K562 (cell line): ENCODE measurements at regions not wholly inside any gene's neighbourhood (a gene's known extent, or its start where the extent isn't known, plus 50 kb on each side); places are given as distances from the start of the nearest gene placed in this dataset.

Experiments
- BRCA1 ChIP-seq, 2 experiments: fragments of 450-650 bp in 1 of 2; sonication (generic) in 1 of 2; formaldehyde crosslinking in 1 of 2; IDR thresholded peaks; 2 replicates each; pipeline versions ENCODE4 v1.5.0 to v1.6.1; 2017 to 2020; ENCODE audit warnings: mild to moderate bottlenecking in 1 of 2, missing genetic modification reagents in 1 of 2
- CBX2 ChIP-seq: fragments of 200-600 bp; sonication (generic); IDR thresholded peaks from one replicate; pipeline ENCODE4 v1.6.1; 2012; ENCODE audit warnings: mild to moderate bottlenecking, low read length, inconsistent platforms; ENCODE audit not compliant: insufficient read depth, poor library complexity, severe bottlenecking
- FOXA1 ChIP-seq: fragments of 450-650 bp; IDR thresholded peaks from 2 replicates; pipeline ENCODE4 v1.6.1; 2016; ENCODE audit warnings: mild to moderate bottlenecking, borderline replicate concordance
- GTF2E2 ChIP-seq: fragments of 200-800 bp; sonication (Bioruptor generic); IDR thresholded peaks from 2 replicates; pipeline ENCODE4 v1.6.1; 2016; ENCODE audit warnings: missing genetic modification characterization, missing compliant biosample characterization
- IRF1 ChIP-seq: sonication (generic); formaldehyde crosslinking; IDR thresholded peaks from 2 replicates; pipeline ENCODE4 v1.8.0; 2022; ENCODE audit warnings: missing genetic modification reagents, mild to moderate bottlenecking, borderline replicate concordance
- JUN ChIP-seq, 2 experiments: sonication (generic) in 1 of 2; formaldehyde crosslinking in 1 of 2; IDR thresholded peaks; 2 replicates each; pipeline versions ENCODE4 v1.6.1 to v1.8.0; 2012 to 2022; ENCODE audit warnings: borderline replicate concordance in 2 of 2, mild to moderate bottlenecking in 2 of 2, improper control_type of control experiment in 1 of 2, low read depth in 1 of 2, low read length in 1 of 2, missing genetic modification reagents in 1 of 2
- KDM1A ChIP-seq, 2 experiments: fragments of 450-650 bp; IDR thresholded peaks; 2 replicates each; pipeline ENCODE4 v1.6.1; 2016; ENCODE audit warnings: mild to moderate bottlenecking in 2 of 2
- MAFG ChIP-seq: fragments of 450-650 bp; conservative IDR thresholded peaks from 2 replicates; pipeline ENCODE4 v1.6.1; 2016; ENCODE audit warnings: missing genetic modification characterization, missing compliant biosample characterization
- NUFIP1 ChIP-seq: fragments of 450-650 bp; IDR thresholded peaks from 2 replicates; pipeline ENCODE4 v1.6.1; 2018; ENCODE audit not compliant: partially characterized antibody
- POLR3G ChIP-seq: IDR thresholded peaks from 2 replicates; pipeline ENCODE4 v1.6.1; 2011; ENCODE audit not compliant: insufficient read length, insufficient replicate concordance; ENCODE audit errors: extremely low read depth
- POU5F1 ChIP-seq: fragments of 150-350 bp; IDR thresholded peaks from 2 replicates; pipeline ENCODE4 v1.6.1; 2014; ENCODE audit warnings: borderline replicate concordance, low read length, low read depth, mild to moderate bottlenecking; ENCODE audit not compliant: partially characterized antibody
- PTTG1 ChIP-seq: fragments of 450-650 bp; IDR thresholded peaks from 2 replicates; pipeline ENCODE4 v1.6.1; 2016; ENCODE audit warnings: low read depth, mild to moderate bottlenecking, missing genetic modification characterization, missing compliant biosample characterization
- RFX7 ChIP-seq: fragments of 250-450 bp; sonication (Bioruptor Pico); IDR thresholded peaks from 2 replicates; pipeline ENCODE4 v1.5.1; 2021; ENCODE audit warnings: mild to moderate bottlenecking
- TAF1 ChIP-seq: IDR thresholded peaks from 2 replicates; pipeline ENCODE4 v1.6.1; 2011; ENCODE audit warnings: mild to moderate bottlenecking, low read length, moderate library complexity; ENCODE audit not compliant: insufficient read depth, control insufficient read depth, severe bottlenecking; ENCODE audit errors: extremely low read depth
- TFAP4 ChIP-seq: sonication (generic); formaldehyde crosslinking; IDR thresholded peaks from 2 replicates; pipeline ENCODE4 v1.8.0; 2022; ENCODE audit warnings: missing genetic modification reagents, mild to moderate bottlenecking, moderate library complexity, borderline replicate concordance
- VEZF1 ChIP-seq: fragments of 200-800 bp; sonication (Bioruptor generic); IDR thresholded peaks from 2 replicates; pipeline ENCODE4 v1.6.1; 2017; ENCODE audit warnings: missing genetic modification characterization, missing compliant biosample characterization
- XRCC4 ChIP-seq: IDR thresholded peaks from one replicate; pipeline ENCODE4 v1.6.1; 2011; ENCODE audit not compliant: insufficient read depth, insufficient read length; ENCODE audit errors: extremely low read depth
- ZNF184 ChIP-seq: sonication (generic); formaldehyde crosslinking; IDR thresholded peaks from 2 replicates; pipeline ENCODE4 v1.5.0; 2020; ENCODE audit warnings: missing genetic modification reagents
- ZNF347 ChIP-seq: fragments of 450-650 bp; formaldehyde crosslinking; IDR thresholded peaks from 2 replicates; pipeline ENCODE4 v1.4.0; 2020; ENCODE audit warnings: low read depth, mild to moderate bottlenecking, moderate library complexity
- ZNF41 ChIP-seq: fragments of 250-450 bp; sonication (Bioruptor Pico); conservative IDR thresholded peaks from 2 replicates; pipeline ENCODE4 v1.4.0; 2020; ENCODE audit warnings: mild to moderate bottlenecking
- ZNF609 ChIP-seq: sonication (generic); formaldehyde crosslinking; IDR thresholded peaks from 2 replicates; pipeline ENCODE4 v1.8.1; 2023; ENCODE audit warnings: missing genetic modification reagents, mild to moderate bottlenecking, borderline replicate concordance

GRCh38 chr1:65538664-65539063, 118.2 kb downstream of the LEPR start (continued):
- no peak for TF ChIP-seq POLR3G
- TF ChIP-seq RFX7 (CRISPR knock-in tag), result no peak
- TF ChIP-seq ZNF609 (CRISPR knock-in tag), result no peak
- TF ChIP-seq PTTG1 (tag), result no peak
- TF ChIP-seq TAF1, result no peak
- no peak for TF ChIP-seq VEZF1 (CRISPR knock-in tag)
- no peak for TF ChIP-seq MAFG (tag)
- peak; percentile 78; the same call in 1 of the 2 replicates for TF ChIP-seq GTF2E2 (tag)
- peak; percentile 21 to 65; a peak in 3 of 4 replicates for TF ChIP-seq KDM1A (IDR thresholded peaks at IDR 0.05)
- no peak for TF ChIP-seq TFAP4 (CRISPR knock-in tag)
- TF ChIP-seq NUFIP1, result no peak
- no peak for TF ChIP-seq JUN (IDR thresholded peaks at IDR 0.05; ENCODE audit: borderline replicate concordance, low read depth, low read length)
- TF ChIP-seq JUN (CRISPR knock-in tag; IDR thresholded peaks at IDR 0.05; ENCODE audit: borderline replicate concordance), result no peak
- TF ChIP-seq CBX2, result no peak
- no peak for TF ChIP-seq IRF1 (CRISPR knock-in tag)
- TF ChIP-seq POU5F1, result no peak
- TF ChIP-seq BRCA1 (IDR thresholded peaks at IDR 0.05), result no peak
- TF ChIP-seq BRCA1 (CRISPR knock-in tag; IDR thresholded peaks at IDR 0.05), result no peak
- TF ChIP-seq ZNF41 (CRISPR knock-in tag), result no peak
- no peak for TF ChIP-seq XRCC4
- no peak for TF ChIP-seq FOXA1
- TF ChIP-seq ZNF184 (CRISPR knock-in tag), result no peak
- no peak for TF ChIP-seq ZNF347 (CRISPR knock-in tag)
